Pulmonary artery endothelial cell (primary cell): ENCODE measurements at regions not wholly inside any gene's neighbourhood (a gene's known extent, or its start where the extent isn't known, plus 50 kb on each side); places are given as distances from the start of the nearest gene placed in this dataset.
"Not testable (repeated sequence)": the region's sequence is repeated elsewhere in the genome, so short reads cannot be mapped to it uniquely, and the experiment has no call there.

Experiments
- DNase-seq: peaks from one replicate; pipeline ENCODE4 v3.0.0-alpha.2; 2011; ENCODE audit warnings: low read depth, low spot score

DNA sequence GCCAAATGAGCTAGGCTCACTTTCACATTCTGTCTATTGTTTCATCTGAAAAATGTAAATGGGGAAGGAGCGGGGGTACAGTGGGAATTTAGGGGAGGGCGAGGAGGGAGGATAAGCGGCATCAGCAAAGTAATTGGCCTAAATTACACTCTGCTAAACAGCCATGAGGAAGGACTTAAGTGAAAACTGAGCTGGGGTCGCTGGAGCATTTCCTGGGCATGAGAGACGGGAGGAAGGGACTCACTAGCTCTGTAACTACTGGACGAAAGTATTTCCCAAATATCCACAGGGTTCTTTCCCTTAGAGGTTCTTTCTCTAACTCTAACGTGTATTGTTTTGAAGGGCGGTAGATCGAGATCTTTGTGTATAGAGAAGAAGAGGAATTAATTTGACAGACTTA is 418.0 kb downstream of the SOX2 start:
- no peak for DNase-seq

DNA sequence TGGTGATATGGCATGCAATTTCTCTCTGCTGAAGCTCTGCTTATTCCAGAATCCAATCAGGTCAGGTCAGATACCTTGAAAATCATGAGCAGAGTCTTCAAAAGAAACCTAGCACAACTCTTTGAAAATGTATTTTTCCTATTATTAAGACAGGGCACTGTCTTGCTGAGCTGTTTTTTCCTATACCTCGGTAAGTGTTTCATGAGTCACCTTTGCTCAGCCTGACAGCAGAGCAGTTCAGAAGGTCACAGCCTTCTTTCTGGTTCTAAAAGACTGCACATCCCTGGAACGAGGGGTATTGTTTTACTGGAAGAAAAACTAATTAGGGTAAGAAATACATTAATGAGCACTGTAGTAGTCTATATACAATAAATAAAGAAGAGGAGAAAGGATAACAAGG is 422.0 kb downstream of the SOX2 start:
- no peak for DNase-seq

- no peak for DNase-seq
These were observed 423.3 kb downstream of the SOX2 start for GRCh38 chr3:182135056-182135455.

DNA sequence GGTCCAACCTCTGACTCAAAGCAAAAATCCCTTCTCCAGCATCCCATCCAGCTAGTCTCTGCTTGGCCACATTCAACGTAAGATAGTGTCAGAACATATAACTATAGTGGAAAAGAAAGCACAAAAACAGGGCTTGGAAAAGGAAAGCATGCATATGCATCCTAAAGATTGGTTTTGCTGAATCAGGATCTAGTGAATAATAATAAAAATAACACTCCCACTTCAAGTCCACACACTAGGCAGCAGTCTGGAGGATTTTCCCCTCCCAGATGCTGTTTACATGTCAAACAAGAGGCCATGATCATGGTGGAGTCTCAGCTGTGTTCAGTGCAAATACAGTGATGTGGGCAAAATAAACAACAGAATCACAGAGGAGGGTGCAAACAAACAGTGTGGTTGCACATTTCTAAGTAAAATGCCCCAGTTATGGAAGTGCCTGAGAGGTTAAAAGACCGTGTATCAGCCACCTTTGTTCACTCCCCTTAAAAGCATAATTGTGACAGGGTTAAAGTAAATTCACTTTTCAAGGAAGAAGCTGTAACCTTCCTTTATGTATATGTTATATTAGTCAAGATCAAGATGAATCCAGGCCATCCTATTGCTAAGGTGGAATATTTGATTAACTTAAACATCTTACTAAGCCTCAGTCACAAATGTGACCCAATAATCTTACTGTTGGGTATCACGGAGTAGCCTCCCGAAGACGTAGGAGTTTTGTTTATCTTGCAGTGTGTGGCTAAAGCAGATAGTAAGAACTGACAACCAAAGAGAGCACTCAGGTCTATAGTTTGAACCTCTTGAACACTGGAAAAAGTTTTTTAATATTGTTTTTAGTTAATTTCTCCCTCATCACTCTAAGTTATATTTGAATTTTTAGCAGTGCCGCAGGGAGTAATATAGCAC is 424.5 kb downstream of the SOX2 start:
- no peak for DNase-seq

GRCh38 chr3:182138393-182138792 is 426.7 kb downstream of the SOX2 start:
- DNase-seq, result no peak

DNA sequence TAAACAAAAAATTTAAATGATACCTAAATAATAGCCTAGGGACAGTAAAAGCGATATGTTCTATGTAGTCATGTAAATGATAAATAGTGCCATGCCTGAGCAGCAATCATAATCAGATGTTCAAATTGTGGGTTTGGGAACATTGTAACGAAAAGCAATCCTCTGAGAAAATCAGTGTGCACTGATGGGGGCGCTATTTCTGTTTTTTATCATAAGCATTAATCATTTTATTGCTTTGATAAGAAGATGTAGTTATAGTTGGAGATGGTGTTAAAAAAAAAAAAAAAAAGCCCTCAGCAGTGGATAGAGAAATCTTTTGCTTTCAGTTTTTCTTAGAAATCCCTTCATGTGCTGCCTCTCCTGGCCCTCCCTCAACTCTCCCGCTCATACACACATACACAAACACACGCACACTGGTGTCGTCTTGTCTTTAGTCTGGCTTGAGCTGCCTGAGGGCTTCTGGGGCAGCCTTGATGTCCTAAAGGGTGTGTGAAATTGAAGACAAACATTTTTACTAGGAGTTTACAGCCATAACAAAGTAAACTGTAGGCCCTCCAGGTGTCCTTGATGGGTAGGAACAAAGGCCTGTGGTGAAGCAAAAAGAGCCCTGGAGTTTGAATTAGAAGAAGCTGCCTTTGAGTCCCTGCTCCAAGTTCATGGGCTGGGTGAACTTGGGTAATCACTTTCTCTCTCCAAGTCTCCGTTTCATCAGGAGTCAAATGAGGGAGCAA is 428.1 kb downstream of the SOX2 start:
- DNase-seq, result no peak

- no peak for DNase-seq
These were observed 431.2 kb downstream of the SOX2 start for GRCh38 chr3:182142928-182143327.

GRCh38 chr3:182143903-182144302 is 432.2 kb downstream of the SOX2 start:
- no peak for DNase-seq

GRCh38 chr3:182148360-182148759 is 436.6 kb downstream of the SOX2 start:
- no peak for DNase-seq

DNA sequence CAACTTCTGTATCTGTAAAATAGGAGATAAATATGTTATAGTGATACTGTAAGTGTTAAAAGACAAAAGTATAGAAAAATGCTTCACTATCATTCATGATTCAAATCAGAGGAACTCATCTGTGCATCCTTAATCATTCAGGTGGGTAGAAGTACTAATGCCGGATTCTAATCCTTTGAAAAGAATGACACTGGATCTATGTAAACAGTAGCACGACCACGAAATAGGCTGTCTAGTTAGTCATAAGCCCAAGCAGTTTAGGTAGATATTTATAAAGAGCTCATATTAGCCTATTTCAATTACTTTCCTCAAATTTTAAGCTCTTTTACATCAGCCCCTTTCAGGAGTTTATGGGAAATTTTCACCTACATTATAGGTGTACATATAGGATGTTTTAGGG is 437.9 kb downstream of the SOX2 start:
- no peak for DNase-seq

- DNase-seq, result not testable (repeated sequence)
These were observed 444.6 kb downstream of the SOX2 start for GRCh38 chr3:182156326-182156725.

GRCh38 chr3:182165234-182165633 is 453.5 kb downstream of the SOX2 start:
- no peak for DNase-seq

DNA sequence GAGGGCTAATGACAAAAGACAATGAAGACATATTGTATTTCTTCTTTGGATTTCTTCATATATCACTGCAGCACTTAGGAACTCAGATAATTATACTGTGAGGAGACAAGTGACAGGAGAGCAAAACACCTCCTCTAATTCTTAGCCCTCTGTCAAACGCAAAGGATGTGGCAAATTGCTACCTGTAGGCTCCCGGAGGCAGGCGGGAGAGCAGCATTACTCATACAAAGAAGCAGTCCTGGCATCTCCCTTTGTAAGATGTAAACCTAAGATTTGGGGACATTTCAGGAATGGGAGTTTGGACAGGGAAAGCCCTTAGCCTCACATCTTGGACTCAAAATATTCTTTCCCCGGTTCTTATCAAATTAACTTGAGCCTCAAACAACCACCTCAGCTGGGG is 460.8 kb downstream of the SOX2 start:
- no peak for DNase-seq

DNA sequence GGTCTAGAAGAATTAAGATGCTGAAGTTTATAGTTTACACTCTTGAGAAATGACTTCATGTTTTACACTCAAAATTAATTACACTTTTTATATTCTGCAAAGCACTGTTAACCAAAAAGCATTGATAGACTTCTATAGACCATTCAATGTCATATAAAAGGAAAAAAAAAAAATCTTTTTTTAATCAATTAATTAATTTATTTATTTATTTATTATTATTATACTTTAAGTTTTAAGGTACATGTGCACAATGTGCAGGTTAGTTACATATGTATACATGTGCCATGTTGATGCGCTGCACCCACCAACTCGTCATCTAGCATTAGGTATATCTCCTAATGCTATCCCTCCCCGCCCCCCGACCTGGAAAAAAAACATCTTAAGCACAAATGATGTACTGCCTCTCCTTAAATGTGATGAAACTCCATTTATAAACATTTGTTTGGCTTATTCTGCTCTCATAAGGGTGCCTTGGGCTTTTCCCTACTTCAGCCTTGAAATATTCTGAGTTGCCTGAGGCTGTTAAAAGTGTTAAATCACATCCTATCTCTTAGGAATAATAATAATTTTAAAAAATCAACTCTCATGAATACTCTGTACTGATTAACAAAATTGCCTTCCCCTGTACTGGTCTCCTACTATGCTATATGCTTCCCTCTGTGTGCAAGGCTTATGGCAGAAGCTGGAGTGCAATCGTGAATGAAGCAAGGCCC is 466.9 kb downstream of the SOX2 start:
- no peak for DNase-seq

DNA sequence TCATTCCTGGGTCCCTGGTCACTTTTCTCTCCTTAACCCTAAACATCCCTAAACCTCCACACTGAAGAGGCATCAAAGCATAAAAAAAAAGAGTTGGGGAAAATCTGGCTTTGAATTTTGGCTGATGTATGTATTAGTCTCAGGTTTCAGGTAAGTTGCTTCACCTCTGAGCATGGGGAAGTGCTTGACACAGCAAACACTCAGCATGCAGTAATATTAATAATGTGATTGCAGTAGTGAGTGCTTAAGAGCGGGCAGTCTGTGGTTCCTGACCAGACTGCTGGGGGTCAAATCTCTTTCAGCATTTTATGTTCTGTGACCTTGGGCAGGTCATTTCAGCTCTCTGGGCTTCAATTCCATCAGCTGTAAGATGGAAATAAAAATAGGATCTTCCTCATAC is 467.9 kb downstream of the SOX2 start:
- no peak for DNase-seq

DNA sequence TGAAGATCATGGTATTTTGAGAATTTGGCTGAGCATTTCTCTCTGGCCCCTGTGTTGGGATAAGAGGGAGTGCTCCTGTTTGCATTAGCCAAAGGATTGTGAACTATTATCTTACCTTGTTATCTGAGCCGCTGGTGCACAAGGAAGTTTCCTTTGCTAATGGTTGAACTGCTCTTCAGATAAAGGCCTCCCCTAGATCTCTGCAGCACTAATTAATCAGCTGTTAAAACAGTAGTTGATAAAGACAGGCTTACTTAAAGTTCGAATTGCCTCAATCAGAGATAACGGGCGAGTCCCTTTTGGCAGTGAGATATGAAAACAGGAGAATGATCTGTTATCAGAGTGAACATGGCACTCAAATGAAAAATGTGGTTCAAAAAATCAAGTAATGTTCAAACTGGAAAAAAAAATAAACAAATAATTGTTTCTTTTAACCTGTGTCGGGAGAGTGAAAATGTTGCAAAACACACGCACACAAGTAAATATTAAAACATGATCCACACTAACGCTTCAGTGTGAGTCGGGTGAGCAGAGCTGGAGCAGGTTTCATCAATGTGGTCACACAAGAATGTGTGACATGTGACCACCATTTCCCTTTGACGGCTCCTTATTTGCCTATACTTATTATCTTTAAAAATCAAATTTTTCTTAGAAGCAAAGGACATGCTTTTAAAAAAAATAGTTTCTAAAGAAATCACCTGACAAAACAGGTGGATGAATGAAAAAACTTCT is 469.1 kb downstream of the SOX2 start:
- no peak for DNase-seq

DNA sequence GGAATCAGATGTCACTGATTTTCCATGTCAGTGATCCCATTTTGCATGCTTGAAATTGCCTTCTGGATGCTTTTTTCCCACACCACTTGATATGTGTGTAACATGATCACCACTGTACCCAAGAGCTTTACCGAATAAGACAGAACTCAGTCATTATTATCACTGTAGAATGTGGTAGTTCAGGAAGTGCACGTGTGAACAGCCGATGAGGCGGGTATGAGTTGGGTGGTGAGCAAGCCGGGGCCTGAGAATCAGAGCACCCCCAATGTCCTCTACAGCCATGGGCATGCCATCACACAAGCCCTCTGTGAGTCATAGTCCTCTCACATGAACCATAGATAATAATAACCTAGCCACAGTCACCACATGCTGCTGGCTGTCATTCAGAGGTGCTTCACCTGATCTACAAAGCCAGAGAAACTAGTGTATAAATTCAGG is 470.8 kb downstream of the SOX2 start:
- DNase-seq, result no peak

- DNase-seq, result no peak
These were observed 472.1 kb downstream of the SOX2 start for GRCh38 chr3:182183716-182184430.

- DNase-seq, result no peak
These were observed 473.6 kb downstream of the SOX2 start for GRCh38 chr3:182185313-182185712.

DNA sequence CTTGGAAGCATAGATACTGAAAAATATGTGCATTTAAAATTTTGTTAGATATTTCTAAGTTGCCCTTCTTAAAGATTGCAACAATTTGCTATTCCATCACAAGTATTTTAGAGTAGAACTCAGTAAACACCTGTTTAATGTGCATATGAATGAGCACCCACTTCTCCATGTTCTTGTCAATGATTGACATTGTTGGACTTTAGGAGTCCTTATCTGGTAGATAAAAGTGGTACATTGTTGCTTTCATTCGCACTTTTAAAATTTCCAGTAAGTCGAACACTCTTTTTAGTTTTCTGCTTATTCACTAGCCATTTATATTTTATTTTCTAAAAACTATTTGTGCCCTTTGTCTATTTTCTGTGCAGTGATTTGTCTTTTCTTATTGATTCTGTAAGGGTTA is 478.3 kb downstream of the SOX2 start:
- DNase-seq, result no peak

- no peak for DNase-seq
These were observed 486.6 kb downstream of the SOX2 start for GRCh38 chr3:182198345-182198744.
